K562 (cell line): ENCODE measurements at regions not wholly inside any gene's neighbourhood (a gene's known extent, or its start where the extent isn't known, plus 50 kb on each side); places are given as distances from the start of the nearest gene placed in this dataset.

Source experiments
- BHLHE40 ChIP-seq: IDR thresholded peaks from 2 replicates; pipeline ENCODE4 v1.6.1; 2011; ENCODE audit warnings: low read length, improper control_type of control experiment
- BRD9 ChIP-seq: fragments of 450-650 bp; IDR thresholded peaks from 2 replicates; pipeline ENCODE4 v1.6.1; 2018; ENCODE audit warnings: low read depth; ENCODE audit not compliant: partially characterized antibody
- CCAR2 ChIP-seq: fragments of 200-400 bp; formaldehyde crosslinking; IDR thresholded peaks from 2 replicates; pipeline ENCODE4 v1.6.1; 2017; ENCODE audit warnings: mild to moderate bottlenecking, low read depth, low read length
- E2F6 ChIP-seq, 2 experiments: IDR thresholded peaks; 2 replicates each; pipeline ENCODE4 v1.6.1; 2011; ENCODE audit warnings: borderline replicate concordance in 1 of 2, control low read depth in 1 of 2, low read depth in 1 of 2, low read length in 1 of 2, mild to moderate bottlenecking in 1 of 2, mixed read lengths in 1 of 2, moderate library complexity in 1 of 2; ENCODE audit not compliant: insufficient read depth in 1 of 2, insufficient read length in 1 of 2, poor library complexity in 1 of 2, severe bottlenecking in 1 of 2; ENCODE audit errors: extremely low read depth in 1 of 2
- ELF1 ChIP-seq: fragments of 200-800 bp; sonication (Bioruptor generic); IDR thresholded peaks from 2 replicates; pipeline ENCODE4 v1.6.1; 2016; ENCODE audit warnings: missing genetic modification characterization, missing compliant biosample characterization
- HOXB6 ChIP-seq: fragments of 250-450 bp; sonication (Bioruptor Pico); IDR thresholded peaks from 2 replicates; pipeline ENCODE4 v1.5.1; 2022; ENCODE audit warnings: mild to moderate bottlenecking, borderline replicate concordance
- KDM4B ChIP-seq, 2 experiments: fragments of 450-650 bp in 1 of 2; sonication (generic) in 1 of 2; IDR thresholded peaks; 2 replicates each; pipeline ENCODE4 v1.6.1; 2016 to 2017; ENCODE audit warnings: borderline replicate concordance in 2 of 2, antibody characterized with exemption in 1 of 2, low read depth in 1 of 2, mild to moderate bottlenecking in 1 of 2
- MYC ChIP-seq, 2 experiments: fragments of 250-450 bp in 1 of 2; sonication (Bioruptor Pico) in 1 of 2; IDR thresholded peaks; 2 replicates each; pipeline versions ENCODE4 v1.5.1 to v1.6.1; 2012 to 2021; ENCODE audit warnings: low read depth in 2 of 2, borderline replicate concordance in 1 of 2, improper control_type of control experiment in 1 of 2, low read length in 1 of 2, mild to moderate bottlenecking in 1 of 2, moderate library complexity in 1 of 2
- NBN ChIP-seq: fragments of 450-650 bp; IDR thresholded peaks from 2 replicates; pipeline ENCODE4 v1.6.1; 2016; ENCODE audit warnings: low read depth, mild to moderate bottlenecking
- NFE2 ChIP-seq: IDR thresholded peaks from 2 replicates; pipeline ENCODE4 v1.6.1; 2014; ENCODE audit warnings: antibody characterized with exemption, low read depth
- PCBP1 ChIP-seq: fragments of 200-400 bp; formaldehyde crosslinking; IDR thresholded peaks from 2 replicates; pipeline ENCODE4 v1.6.1; 2018; ENCODE audit warnings: mild to moderate bottlenecking, low read depth, low read length; ENCODE audit not compliant: poor library complexity, severe bottlenecking
- POLR3A ChIP-seq: IDR thresholded peaks from 2 replicates; pipeline ENCODE4 v1.6.1; 2011; ENCODE audit warnings: borderline replicate concordance, mild to moderate bottlenecking, moderate library complexity; ENCODE audit not compliant: insufficient read length, insufficient read depth; ENCODE audit errors: extremely low read depth
- RBM22 ChIP-seq: fragments of 200-400 bp; formaldehyde crosslinking; IDR thresholded peaks from 2 replicates; pipeline ENCODE4 v1.6.1; 2018; ENCODE audit warnings: low read length, low read depth; ENCODE audit not compliant: poor library complexity, severe bottlenecking
- RCOR1 ChIP-seq, 2 experiments: IDR thresholded peaks; 2 replicates each; pipeline ENCODE4 v1.6.1; 2012; ENCODE audit warnings: low read depth in 2 of 2, low read length in 2 of 2, borderline replicate concordance in 1 of 2, improper control_type of control experiment in 1 of 2
- SAFB2 ChIP-seq: fragments of 200-400 bp; formaldehyde crosslinking; IDR thresholded peaks from 2 replicates; pipeline ENCODE4 v1.6.1; 2018; ENCODE audit warnings: borderline replicate concordance, low read length, low read depth, moderate library complexity; ENCODE audit not compliant: severe bottlenecking
- SPI1 ChIP-seq: IDR thresholded peaks from 2 replicates; pipeline ENCODE4 v1.6.1; 2011; ENCODE audit warnings: low read depth, low read length, control low read depth, borderline replicate concordance
- STAG1 ChIP-seq: sonication (generic); formaldehyde crosslinking; IDR thresholded peaks from 2 replicates; pipeline ENCODE4 v1.5.0; 2020; ENCODE audit warnings: missing genetic modification reagents, borderline replicate concordance
- TCF3 ChIP-seq: sonication (generic); formaldehyde crosslinking; IDR thresholded peaks from 2 replicates; pipeline ENCODE4 v1.4.0; 2020; ENCODE audit warnings: mild to moderate bottlenecking, missing genetic modification reagents
- TEAD2 ChIP-seq: fragments of 450-650 bp; IDR thresholded peaks from 2 replicates; pipeline ENCODE4 v1.6.1; 2016; ENCODE audit warnings: missing genetic modification characterization, control low read depth, missing compliant biosample characterization
- TFAP4 ChIP-seq: sonication (generic); formaldehyde crosslinking; IDR thresholded peaks from 2 replicates; pipeline ENCODE4 v1.8.0; 2022; ENCODE audit warnings: missing genetic modification reagents, mild to moderate bottlenecking, moderate library complexity, borderline replicate concordance
- ZKSCAN1 ChIP-seq: fragments of 150-350 bp; IDR thresholded peaks from 2 replicates; pipeline ENCODE4 v1.6.1; 2016; ENCODE audit warnings: low read depth, low read length
- TF ChIP-seq, protein P1 (sequence below): sonication (generic); formaldehyde crosslinking; IDR thresholded peaks from 2 replicates; pipeline ENCODE4 v1.5.0; 2020; ENCODE audit warnings: missing genetic modification reagents

DNA sequence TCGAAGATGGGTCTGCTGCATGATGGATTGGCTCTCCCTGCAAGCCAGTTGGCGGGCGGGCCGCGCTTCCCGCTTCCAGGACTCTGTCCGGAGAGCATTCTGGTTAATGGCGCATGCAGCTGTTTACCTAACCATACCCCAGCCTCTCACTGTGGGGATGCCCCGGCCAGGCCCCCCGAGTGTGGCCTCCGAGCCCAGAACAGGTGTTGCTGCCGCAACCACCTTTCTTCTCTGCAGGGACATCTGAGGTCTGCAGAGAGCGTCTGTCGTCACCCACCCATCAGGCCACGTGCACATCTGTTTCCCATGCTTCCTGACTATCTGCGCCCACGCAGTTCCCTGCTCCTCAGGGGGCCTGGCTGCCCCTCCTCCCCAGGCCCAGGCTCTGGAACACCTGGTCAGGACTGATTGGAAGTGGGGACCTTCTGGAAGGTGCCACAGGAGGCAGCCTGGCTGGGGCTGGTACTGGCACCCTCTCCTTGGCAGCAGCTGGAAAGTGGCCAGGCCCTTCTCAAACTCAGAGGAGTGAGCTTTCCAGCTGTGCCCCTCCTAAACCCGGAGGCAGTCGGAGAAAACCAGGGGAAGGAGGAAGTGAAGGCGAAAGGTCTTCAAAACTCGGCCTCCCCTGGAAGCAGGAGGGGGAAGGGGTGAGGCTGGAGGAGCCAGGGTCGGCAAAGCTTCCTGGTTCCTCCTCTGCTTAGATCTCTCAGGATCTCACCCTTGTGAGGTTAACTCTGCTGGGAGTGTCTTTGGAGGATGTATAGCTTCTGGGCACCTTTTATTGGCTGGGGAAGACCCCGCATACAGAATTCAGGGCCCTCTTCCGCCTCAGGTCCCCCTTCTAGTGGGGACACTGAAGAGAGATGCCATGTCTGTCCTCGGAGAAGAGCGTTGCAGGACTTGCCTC is 64.5 kb upstream of the CIBAR2 start (continued):
- no peak for TF ChIP-seq SAFB2
- TF ChIP-seq NFE2 = no peak
- TF ChIP-seq PCBP1 = no peak
- no peak for TF ChIP-seq STAG1 (CRISPR knock-in tag)
- no peak for TF ChIP-seq NBN
- TF ChIP-seq HOXB6 (CRISPR knock-in tag) = no peak
- TF ChIP-seq POLR3A = no peak
- no peak for TF ChIP-seq RCOR1 (IDR thresholded peaks at IDR 0.05; ENCODE audit: borderline replicate concordance in 1 of 2, low read depth in 2 of 2, low read length in 2 of 2)
- TF ChIP-seq, protein P1, sequence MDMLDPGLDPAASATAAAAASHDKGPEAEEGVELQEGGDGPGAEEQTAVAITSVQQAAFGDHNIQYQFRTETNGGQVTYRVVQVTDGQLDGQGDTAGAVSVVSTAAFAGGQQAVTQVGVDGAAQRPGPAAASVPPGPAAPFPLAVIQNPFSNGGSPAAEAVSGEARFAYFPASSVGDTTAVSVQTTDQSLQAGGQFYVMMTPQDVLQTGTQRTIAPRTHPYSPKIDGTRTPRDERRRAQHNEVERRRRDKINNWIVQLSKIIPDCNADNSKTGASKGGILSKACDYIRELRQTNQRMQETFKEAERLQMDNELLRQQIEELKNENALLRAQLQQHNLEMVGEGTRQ (CRISPR knock-in tag) = 0 out of 2 replicates have a peak, but pooled peaks have one; percentile 2
- no peak for TF ChIP-seq RBM22
- no peak for TF ChIP-seq CCAR2
- TF ChIP-seq TFAP4 (CRISPR knock-in tag) = peak; percentile 43
- TF ChIP-seq TEAD2 (tag) = no peak
- no peak for TF ChIP-seq KDM4B (IDR thresholded peaks at IDR 0.05; ENCODE audit: borderline replicate concordance in 2 of 2, low read depth in 1 of 2)
- TF ChIP-seq MYC (IDR thresholded peaks at IDR 0.05; ENCODE audit: low read depth, low read length) = peak; percentile 32; the same call in 1 of the 2 replicates
- no peak for TF ChIP-seq MYC (CRISPR knock-in tag; IDR thresholded peaks at IDR 0.05; ENCODE audit: borderline replicate concordance, low read depth)
- peak; percentile 55; the same call in 1 of the 2 replicates for TF ChIP-seq BHLHE40
- no peak for TF ChIP-seq BRD9
- no peak for TF ChIP-seq ELF1 (tag)
- peak; percentile 61 for TF ChIP-seq TCF3
- TF ChIP-seq E2F6 (IDR thresholded peaks at IDR 0.05; ENCODE audit: borderline replicate concordance in 1 of 2, extremely low read depth in 1 of 2, insufficient read depth in 1 of 2, insufficient read length in 1 of 2, low read depth in 1 of 2, low read length in 1 of 2, poor library complexity in 1 of 2, severe bottlenecking in 1 of 2) = peak in 1 of 2 experiments; percentile 15
- TF ChIP-seq ZKSCAN1 = no peak
- TF ChIP-seq SPI1 = peak; percentile 27; the same call in 1 of the 2 replicates
